T-helper 1 cell treated with Interleukin-12 subunit alpha and Interleukin-12 subunit beta and Interleukin-4 antibody, amounts not matched to agents 30 ng/mL and 1 ng/mL, for 36 hours (primary cell): ENCODE measurements at regions not wholly inside any gene's neighbourhood (a gene's known extent, or its start where the extent isn't known, plus 50 kb on each side); places are given as distances from the start of the nearest gene placed in this dataset.

Experiments used
- intact Hi-C: fragments of 100-400 bp; cut with micrococcal nuclease; formaldehyde crosslinking; loops from one replicate; pipeline ENCODE4 v1.15.1; 2024

DNA sequence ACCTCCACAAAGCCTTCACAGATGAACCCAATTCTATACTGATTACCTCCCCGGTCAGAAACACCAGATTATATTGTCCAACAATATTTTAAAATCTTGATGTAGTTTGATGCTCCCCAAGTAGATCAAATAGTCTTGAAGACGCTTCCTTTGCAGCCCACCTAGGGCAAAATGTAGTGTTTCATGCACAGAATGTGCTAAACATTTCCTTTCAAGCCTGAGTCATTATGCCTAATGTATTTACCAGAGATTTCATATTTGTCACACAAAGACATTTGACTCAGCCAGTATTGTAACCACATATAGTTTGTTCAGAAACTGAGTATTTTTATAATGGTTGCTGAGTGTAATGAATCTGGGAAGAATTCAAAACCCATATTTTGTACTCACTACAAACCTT, 1396.8 kb downstream of the LRRC4C start:
- intact Hi-C loops: no loop called here

DNA sequence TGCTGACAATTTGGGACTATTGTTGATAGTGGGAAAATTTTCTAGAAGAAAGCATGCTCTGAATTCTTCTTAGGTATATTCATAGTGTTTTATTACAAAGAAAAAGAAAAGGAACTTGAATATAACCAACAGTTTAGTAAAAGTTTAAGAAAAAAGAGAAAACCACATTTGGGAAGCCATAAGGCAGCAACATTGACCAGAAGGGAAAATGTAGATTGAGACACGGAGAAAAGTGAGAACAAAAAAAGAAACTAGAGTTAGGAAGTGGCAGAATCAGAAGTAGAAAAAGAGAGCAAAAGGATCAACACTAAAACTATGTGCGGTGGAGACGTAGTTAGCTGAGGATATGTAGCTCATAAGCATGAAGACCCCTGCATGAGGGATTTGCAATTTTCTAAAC, 1398.2 kb downstream of the LRRC4C start:
- intact Hi-C loops: no loop called here

DNA sequence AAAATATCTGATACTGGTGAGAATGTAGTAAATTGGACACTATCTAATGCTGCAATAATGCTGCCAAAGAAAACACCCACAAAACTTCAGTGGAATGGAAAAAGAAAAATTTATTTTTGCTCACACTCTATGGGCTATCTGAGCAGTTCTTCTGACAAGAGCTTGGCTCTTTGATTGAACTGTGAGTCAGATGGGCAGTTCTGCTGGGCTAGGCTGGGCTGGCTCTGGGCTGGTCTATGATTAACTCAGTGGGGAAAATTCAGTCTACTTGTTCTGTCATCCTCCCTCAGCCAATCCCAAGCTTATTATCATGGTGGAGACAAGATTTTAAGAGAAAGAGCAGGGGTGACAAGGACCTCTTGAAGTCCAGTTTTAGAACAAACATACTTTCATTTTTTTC, 1404.8 kb downstream of the LRRC4C start:
- intact Hi-C loops: no loop called here

DNA sequence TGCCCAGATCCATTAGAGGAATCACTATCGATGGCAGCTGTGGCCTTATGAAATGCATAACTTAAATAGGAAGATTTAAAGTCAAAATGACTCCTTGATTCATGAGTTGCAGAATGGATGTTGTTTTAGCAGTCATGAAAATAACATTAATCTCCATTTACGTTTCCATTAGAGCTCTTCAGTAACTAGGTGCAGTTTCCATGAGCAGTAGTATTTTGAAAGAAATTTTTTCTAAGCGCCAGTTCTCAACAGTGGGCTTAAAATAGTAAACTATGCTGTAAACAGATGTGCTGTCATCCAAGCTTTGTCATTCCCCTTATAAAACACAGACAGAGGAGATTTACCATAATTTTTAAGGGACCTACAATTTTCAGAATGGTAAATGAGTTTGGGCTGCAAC, 1414.1 kb downstream of the LRRC4C start:
- intact Hi-C loops: no loop called here

DNA sequence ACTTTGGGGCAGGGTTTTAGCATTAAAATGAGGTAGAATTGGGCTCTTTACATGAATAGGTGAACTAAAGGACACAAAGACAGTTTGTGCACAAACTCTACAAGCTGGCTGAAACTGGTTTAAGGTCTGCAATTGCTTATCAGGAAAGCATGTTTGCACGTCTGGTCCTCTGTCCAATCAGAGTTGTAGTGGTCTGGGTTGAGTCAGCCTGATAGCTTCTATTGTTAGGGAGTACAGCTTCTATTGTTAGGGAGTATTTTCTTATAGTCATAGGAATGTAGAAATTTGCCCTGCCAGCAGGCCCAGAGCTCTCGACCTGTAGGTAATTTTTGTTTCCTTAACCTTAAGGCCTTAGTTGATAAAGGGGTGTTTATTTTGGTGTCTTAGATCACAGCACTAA, 1422.4 kb downstream of the LRRC4C start:
- intact Hi-C loops: no loop called here

DNA sequence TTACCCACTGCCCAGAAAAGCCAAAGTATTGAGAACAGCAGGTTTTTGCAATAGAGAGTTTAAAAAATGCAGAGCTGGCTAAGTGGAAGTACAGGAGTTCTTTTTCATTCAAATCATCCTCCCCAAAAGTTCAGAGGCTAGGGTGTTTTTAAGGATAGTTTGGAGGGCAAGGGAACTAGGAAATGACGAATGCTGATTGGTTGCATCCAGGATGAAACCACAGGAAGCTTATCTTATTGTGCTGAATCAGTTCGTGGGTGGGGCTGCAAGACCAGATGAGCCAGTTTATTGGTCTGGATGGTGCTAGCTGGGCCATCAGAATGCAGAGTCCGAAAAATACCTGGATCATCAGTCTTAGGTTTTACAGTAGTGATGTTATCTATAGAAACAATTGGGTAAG, 1427.1 kb downstream of the LRRC4C start:
- intact Hi-C loops: loop anchor here (5.0 kb wide), 1 partner anchor 1790 kb away; no protein-coding TSS in a partner anchor

DNA sequence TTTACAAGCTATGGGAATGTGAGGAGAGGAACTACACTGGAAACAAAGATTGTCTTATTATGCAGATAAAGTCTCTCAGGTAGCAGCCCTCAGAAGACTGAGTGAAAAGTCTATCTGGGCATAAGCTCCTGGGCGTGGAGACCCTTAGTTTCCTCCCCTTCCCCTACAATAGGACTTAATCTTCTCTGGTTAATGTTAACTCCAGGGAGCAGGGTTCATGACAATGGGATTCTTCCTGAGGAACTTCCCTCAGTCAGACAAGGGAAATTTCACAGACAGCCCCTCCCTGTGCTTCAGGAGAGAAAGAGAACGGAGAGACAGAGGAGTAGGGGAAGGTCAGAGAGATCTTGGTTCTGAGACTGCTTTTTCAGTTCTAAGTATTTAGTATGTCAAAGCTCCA, 1428.6 kb downstream of the LRRC4C start:
- intact Hi-C loops: loop anchor here (5.0 kb wide), 1 partner anchor 1791 kb away; no protein-coding TSS in a partner anchor

DNA sequence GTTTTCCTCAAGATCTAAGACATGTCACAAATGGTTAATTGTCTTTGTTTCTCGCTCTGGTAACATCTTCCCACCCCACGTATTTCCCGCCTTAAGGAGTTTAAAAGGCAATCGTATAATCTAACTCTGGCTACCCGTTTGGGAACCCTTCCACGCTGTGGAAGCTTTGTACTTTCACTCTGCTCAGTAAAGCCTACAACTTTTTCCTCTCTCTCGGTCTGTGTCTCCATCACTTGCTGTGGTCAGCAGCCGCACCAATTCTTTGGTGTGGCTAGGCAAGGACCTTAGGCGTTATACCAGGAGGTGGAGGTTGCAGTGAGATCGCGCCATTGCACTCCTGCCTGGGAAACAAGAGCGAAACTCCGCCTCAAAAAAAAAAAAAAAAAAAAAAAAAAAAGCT, 1430.1 kb downstream of the LRRC4C start:
- intact Hi-C loops: no loop called here

DNA sequence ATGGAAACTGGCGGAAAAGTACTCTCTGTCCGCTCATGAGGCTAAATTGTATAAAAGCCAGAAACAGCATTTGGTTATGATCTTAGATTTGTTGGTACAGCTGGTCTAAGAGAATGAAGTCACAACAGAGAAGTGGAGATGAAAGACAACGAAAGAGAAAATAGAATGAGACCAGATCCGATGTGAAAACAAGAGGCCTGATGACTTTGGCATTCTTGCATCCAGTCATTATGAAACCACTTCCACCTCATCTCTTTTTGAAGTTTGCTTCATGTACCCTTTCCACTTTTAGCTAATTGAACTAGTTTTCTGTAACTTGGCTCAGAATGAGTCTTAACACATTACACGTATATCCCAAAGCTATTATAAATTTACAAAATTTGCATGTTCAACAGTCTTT, 1431.7 kb downstream of the LRRC4C start:
- intact Hi-C loops: no loop called here

DNA sequence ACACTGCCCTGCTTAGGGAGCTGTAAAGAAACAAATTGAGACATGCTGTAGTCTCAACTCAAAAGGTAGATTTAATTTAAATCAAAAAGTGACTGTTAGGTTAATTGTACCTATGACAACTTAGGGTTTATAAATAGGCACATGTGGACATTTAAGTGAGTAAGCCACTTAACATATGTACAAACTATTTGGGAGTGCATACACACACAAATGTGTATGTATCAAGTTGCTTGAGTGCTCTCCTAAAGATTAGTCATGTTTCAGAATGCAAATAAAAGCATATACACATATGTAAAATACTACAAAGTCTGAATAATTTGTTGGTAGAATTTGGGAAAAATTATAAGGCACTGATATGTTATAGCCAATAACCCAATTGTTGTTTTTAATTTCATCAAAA, 1435.7 kb downstream of the LRRC4C start:
- intact Hi-C loops: no loop called here

DNA sequence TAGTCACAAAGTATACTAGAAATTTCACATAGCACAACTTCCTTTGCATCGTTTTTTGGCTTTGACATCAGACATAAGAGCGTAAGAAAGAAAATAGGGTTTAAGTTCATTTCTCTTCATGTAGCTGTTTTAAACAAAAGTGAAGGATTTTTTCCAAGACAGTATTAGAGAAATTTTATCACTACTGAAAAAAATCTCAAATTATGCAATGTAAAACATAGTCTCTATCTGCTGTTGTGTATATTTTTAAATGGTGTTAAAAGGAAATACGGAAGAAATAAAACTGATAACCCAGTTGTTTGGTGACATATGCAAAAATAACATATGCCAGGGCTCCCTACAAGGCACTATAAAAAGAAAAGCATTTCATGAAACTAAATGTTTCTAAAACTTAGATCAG, 1449.4 kb downstream of the LRRC4C start:
- intact Hi-C loops: no loop called here

DNA sequence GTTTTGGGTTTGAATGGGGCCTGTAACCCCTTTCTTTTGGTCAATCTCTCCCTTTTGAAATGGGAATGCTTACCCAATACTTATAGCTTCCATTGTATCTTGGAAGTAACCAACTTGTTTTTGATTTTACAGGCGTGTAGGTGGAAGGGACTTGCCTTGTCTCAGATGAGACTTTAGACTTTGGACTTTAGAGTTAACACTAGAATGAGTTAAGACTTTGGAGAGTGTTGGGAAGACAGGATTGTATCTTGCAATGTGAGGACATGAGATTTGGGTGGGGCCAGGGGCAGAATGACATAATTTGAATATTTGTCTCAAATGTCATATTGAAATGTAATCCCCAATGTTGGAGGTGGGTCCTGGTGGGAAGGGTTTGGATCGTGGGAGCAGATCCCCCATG, 1466.9 kb downstream of the LRRC4C start:
- intact Hi-C loops: no loop called here

DNA sequence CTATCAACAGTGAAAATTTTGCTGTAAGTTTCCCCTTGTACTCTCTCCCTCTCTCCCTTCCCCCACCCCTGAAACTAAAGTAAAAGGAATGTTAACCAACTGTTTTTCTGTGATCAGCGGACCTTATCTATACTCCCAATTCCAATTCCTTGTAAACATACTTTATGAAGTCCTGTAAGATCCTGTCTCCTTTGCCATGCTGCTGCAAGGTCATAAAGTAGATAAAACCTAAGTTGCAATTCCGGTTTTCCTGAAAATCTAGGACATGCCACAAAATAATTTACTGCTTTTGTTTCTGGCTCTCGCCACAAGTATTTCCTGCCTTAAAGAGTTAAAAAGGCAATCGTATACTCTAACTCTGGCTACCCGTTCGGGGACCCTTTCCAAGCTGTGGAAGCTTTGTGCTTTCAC, 1469.0 kb downstream of the LRRC4C start:
- intact Hi-C loops: no loop called here

DNA sequence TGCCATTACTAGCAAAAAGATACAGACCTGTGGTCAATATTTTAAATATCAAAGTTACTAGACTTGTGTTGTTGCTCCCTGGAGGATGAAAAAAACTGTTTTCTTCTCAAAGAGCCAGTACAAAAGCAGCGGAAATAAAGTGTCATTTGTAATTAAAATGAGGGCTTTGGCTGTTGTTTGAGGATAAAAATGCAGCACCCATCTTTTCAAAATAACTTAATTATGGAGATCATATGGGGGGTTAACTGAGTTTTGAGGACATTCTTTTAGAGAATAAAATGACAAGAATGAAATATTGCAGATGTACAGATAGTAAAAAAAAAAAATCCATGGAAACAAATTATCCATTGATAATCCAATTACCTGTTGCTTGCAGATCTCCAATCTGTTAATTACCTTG, 1484.4 kb downstream of the LRRC4C start:
- intact Hi-C loops: no loop called here

DNA sequence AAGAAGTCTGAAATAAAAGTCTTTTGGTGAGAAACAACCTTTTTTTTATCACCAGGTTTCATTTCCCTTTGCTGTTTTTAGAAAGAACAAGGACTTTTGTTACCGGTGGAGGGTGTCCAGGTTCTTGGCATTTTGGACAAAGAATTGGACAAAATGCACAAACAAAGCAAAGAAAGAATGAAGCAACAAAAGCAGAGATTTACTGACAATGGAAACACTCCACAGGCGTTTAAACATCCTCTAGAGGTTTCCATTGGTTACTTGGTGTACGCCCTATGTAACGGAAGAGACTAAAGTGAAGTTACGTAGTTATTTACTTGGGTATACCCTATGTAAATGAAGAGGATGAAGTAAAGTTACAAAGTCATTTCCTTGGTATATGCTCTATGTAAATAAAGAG, 1487.0 kb downstream of the LRRC4C start:
- intact Hi-C loops: no loop called here

DNA sequence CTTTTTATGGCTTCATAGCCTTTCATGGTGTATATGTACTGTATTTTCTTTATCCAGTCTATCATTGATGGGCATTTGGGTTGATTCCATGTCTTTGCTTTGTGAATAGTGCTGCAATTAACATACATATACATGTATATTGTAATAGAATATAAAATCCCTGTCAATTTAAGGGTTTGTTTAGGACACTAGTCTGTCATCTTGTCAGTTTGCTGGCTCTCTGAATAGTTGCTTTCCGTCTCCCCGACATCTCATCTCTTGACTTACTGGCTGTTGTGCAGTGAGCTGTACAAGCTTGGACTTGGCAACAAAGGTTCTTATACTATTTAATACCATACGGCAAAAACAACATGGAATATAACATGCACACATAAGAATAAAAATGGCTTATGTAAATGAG, 1487.5 kb downstream of the LRRC4C start:
- intact Hi-C loops: no loop called here

DNA sequence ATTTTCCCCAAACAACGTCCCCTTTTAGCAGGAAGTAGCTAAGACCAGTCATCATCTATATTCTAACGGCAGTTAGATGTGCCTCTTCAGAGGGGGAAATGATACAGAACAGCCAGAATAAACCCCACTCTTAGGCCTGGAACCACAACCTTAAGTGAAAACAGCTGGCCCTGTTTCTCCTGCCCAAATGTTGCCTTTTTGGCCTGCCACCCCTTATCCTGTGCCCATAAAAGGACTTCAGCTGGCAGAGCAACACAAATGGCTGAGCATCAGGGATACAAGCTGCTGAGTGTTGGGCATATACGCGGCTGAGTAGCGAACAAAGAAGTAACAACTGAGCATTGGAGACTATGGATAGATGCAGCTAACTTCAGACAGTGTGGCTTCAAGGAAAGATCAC, 1491.4 kb downstream of the LRRC4C start:
- intact Hi-C loops: no loop called here

DNA sequence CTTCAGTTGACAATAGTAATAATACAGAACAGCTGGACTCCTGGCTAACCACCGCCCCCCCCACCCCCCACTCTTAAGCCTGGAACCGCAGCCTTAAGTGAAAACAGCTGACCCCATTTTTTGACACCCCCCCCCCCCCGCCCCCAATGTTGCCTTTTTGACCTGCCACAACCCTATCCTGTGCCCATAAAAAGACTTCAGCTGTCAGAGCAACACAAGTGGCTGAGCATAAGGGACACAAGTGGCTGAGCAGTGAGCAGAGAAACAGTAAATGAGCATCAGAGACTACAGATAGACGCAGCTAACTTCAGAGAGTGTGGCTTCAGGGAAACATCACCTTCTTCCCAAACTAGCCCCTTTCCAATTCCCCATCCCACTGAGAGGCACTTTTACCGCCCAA, 1493.8 kb downstream of the LRRC4C start:
- intact Hi-C loops: no loop called here

DNA sequence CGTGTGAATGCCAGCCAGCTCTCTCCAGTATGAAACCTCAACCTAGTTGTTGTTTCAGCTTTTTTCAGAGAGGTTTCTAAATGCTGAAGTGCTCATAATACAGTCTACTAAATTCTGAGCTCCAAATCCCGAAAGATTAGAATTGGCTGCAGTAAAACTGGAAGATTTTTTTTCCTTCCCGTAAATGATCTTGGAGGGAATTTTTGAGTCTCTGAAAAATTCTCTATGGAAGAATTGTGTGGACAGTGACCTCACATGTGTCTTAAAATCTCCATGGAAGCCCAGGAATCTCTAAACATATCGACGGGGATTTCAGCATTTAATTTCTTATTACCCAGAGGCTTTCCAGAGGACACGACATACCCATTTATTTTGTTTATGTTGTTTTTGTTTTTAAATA, 1499.2 kb downstream of the LRRC4C start:
- intact Hi-C loops: no loop called here

DNA sequence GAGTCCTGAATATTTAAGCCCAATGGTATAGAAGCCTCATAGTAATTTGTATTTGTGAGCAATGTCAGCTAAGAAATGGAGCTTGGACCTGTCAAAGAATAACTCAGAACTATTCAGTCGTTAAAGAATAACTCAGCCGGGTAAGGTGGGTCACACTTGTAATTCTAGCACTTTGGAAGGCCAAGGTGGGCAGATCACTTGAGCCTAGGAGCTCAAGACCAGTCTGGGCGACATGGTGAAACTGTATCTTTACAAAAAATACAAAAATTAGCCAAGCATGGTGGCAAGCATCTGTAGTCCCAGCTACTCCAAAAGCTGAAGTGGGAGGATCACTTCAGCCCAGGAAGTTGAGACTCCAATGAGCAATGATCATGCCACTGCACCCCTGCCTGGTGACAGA, 1526.5 kb downstream of the LRRC4C start:
- intact Hi-C loops: no loop called here

DNA sequence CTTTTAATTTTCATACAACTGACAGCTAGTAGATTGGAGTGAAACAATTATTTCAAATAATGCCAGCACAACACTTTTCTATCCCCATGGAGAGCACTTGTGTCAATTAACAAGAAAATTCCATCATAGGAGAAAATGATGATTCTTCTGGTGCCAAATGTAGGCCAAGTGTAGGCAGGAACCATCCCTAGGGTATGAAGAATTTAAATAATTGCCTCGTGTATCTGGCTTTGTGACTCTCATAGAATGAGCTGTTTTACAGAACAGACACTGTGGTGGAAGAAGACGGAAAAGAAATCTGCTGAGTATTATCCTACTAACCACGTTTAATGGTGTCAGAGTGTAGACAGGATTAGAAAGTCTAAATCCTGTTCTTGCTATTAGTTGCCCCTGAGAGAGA, 1542.2 kb downstream of the LRRC4C start:
- intact Hi-C loops: no loop called here

DNA sequence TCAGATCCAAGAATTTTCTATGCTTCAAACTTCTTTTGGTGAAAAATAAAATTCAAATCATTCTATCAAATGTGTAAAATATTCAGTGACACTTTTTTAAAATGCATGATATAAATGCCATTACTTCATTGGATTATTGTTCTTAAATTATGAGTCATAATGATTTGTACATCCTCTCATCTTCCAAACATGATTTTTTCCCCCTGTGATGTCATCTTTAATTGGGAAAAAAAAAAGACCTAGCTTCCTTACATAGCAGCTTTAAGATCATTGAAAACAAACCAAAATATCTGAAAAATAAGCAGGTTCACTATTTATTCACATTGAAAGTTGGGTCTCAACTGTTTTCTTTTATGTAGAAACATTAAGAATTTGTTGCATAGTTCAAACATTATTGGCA, 1549.4 kb downstream of the LRRC4C start:
- intact Hi-C loops: no loop called here

DNA sequence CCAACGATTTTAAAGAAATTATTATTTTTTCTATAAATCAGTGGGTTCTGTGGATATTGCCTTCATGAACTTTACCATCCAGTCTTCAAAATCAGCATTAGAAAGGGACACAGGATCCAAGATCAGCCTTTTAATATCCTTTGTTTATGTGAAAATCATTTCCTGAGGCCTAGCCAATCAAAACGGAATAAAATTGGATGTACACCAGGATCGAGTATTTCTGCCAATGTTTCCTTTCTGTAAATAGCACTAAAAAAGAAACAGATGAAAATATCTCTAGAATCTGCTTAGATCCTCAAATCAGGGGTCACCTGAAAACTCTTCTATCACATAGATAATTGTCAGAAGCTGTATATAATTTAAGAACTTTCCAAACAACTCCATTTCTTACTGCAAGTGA, 1598.5 kb downstream of the LRRC4C start:
- intact Hi-C loops: no loop called here

DNA sequence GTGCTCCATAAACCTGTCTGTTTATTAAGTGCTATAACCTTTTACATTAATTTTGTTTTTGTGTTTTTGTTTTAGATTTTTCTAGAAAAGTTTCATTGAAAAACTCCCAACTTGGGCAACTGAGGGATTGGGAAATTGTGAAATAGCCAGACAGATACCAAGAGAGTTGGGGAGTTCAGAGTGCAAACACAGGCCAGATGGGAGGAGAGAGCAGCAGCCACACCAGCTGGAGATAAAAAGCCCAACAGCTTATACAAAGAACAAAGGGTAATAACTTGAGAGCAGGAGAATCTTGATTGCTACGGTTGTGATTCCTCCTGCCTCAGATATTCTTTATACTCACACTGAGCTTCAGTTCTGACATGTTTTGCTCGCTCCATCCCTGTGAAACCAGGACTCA, 1642.2 kb downstream of the LRRC4C start:
- intact Hi-C loops: no loop called here

DNA sequence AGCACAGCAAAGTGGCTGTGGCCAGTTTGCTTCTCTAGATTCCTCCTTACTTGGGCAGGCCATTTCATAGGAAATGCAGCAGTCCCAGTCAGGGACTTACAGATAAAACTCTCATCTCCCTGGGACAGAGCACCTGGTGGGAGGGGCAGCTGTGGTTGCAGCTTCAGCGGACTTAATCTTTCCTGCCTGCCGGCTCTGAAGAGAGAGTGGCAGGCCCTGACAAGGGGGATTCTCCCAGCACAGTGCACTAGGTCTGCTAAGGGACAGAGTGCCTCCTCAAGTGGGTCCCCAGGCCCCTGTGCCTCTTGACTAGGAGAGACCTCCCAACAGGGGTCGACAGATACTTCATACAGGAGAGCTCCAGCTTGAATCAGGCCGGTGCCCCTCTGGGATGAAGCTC, 1649.1 kb downstream of the LRRC4C start:
- intact Hi-C loops: no loop called here
